HCT116 (cell line): ENCODE measurements at regions not wholly inside any gene's neighbourhood (a gene's known extent, or its start where the extent isn't known, plus 50 kb on each side); places are given as distances from the start of the nearest gene placed in this dataset.
"Not testable (repeated sequence)": the region's sequence is repeated elsewhere in the genome, so short reads cannot be mapped to it uniquely, and the experiment has no call there.

Source experiments
- EZH2 ChIP-seq: fragments of 200-600 bp; sonication (generic); IDR thresholded peaks from 2 replicates; pipeline ENCODE4 v1.6.1; 2017; ENCODE audit warnings: antibody characterized with exemption, mixed run types
- POLR2A ChIP-seq: IDR thresholded peaks from 2 replicates; pipeline ENCODE4 v1.7.0; 2011; ENCODE audit warnings: borderline replicate concordance; ENCODE audit not compliant: insufficient read depth, insufficient read length; ENCODE audit errors: extremely low read depth
- SRF ChIP-seq: IDR thresholded peaks from 2 replicates; pipeline ENCODE4 v1.6.1; 2012; ENCODE audit warnings: low read depth
- TF ChIP-seq, protein P1 (sequence below), 3 experiments: fragments of 200-600 bp in 1 of 3; sonication (generic) in 1 of 3; IDR thresholded peaks in 2 of 3; conservative IDR thresholded peaks in 1 of 3; 2 replicates each; pipeline ENCODE4 v1.5.1; 2012 to 2017; ENCODE audit warnings: low read depth in 2 of 3, low read length in 2 of 3, antibody characterized with exemption in 1 of 3, borderline replicate concordance in 1 of 3, control low read depth in 1 of 3, mild to moderate bottlenecking in 1 of 3, mixed read lengths in 1 of 3, mixed run types in 1 of 3, moderate library complexity in 1 of 3; ENCODE audit not compliant: insufficient read depth in 1 of 3
- TF ChIP-seq, protein P2 (sequence below): IDR thresholded peaks from 2 replicates; pipeline ENCODE4 v1.6.1; 2012

GRCh38 chr7:149995369-149996026 is 121.7 kb downstream of the ATP6V0E2 start:
- TF ChIP-seq, protein P1, sequence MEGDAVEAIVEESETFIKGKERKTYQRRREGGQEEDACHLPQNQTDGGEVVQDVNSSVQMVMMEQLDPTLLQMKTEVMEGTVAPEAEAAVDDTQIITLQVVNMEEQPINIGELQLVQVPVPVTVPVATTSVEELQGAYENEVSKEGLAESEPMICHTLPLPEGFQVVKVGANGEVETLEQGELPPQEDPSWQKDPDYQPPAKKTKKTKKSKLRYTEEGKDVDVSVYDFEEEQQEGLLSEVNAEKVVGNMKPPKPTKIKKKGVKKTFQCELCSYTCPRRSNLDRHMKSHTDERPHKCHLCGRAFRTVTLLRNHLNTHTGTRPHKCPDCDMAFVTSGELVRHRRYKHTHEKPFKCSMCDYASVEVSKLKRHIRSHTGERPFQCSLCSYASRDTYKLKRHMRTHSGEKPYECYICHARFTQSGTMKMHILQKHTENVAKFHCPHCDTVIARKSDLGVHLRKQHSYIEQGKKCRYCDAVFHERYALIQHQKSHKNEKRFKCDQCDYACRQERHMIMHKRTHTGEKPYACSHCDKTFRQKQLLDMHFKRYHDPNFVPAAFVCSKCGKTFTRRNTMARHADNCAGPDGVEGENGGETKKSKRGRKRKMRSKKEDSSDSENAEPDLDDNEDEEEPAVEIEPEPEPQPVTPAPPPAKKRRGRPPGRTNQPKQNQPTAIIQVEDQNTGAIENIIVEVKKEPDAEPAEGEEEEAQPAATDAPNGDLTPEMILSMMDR (IDR thresholded peaks at IDR 0.05 in 2 of 3, conservative IDR thresholded peaks at IDR 0.05 in 1 of 3; ENCODE audit: borderline replicate concordance in 1 of 3, insufficient read depth in 1 of 3, low read depth in 2 of 3, low read length in 2 of 3): not testable (repeated sequence)
- not testable (repeated sequence) for TF ChIP-seq EZH2, POLR2A, SRF
- TF ChIP-seq, protein P2, sequence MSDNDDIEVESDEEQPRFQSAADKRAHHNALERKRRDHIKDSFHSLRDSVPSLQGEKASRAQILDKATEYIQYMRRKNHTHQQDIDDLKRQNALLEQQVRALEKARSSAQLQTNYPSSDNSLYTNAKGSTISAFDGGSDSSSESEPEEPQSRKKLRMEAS: not testable (repeated sequence)
